ENCODE measurements at regions not wholly inside any gene's neighbourhood (a gene's known extent, or its start where the extent isn't known, plus 50 kb on each side); places are given as distances from the start of the nearest gene placed in this dataset.

DNA sequence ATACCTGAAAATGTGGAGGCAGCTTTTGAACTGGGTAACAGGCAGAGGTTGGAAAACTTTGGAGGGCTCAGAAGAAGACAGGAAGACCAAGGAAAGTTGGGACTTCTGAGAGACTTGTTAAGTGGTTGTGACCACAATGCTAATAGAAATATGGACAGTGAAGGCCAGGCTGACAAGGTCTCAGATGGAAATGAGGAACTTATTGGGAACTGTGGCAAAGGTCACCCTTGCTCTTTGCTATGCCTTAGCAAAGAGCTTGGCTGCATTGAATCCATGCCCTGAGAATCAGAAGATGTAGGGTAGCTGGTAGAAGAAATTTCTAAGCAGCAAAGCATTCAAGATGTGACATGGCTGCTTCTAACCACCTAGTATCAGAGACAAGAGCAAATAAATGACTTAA is 244.4 kb upstream of the ADRA1B start:
- Histone ChIP-seq H3K4me2 (no peak overlapping the region), H2AFZ (ENCODE audit: low read depth) (no peak overlapping the region), H3K79me2 (ENCODE audit: insufficient read depth, low read depth) (no peaks in the 10 kb centered on the region), H4K20me1 (ENCODE audit: insufficient read depth) (no peaks in the 10 kb centered on the region), H3K4me1 (ENCODE audit: low read depth, poor library complexity, severe bottlenecking) (no peaks in the 10 kb centered on the region), H3K9ac (no peak overlapping the region), H3K4me3 (IDR thresholded peaks at IDR 0.05; ENCODE audit: insufficient read depth, low read depth, low read length) (no peak overlapping the region), H3K27me3 (ENCODE audit: insufficient read depth, low read depth) (no peaks in the 10 kb centered on the region), H3K36me3 (ENCODE audit: insufficient read depth) (no peaks in the 10 kb centered on the region), H3K27ac (no peak overlapping the region)
- TF ChIP-seq CTCF (conservative IDR thresholded peaks at IDR 0.05; ENCODE audit: low read depth, low read length) = no peak

DNA sequence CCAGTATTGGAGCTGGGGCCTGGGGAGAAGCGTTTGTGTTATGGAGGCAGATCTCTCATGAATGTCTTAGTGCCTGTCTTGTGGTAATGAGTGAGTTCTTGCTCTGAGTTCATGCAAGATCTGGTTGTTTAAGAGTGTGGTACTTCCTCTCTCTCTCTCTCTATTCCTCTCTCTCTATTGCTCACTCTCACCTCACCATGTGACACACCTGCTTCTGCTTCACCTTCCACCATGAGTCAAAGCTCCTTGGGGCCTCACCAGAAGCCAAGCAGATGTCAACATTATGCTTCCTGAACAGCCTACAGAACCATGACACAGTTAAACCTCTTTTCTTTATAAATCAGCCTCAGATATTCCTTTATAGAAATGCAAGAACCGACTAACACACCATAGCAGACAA is 242.7 kb upstream of the ADRA1B start:
- no peaks in the 10 kb centered on the region for H3K36me3 ChIP-seq (ENCODE audit: insufficient read depth)
- no peaks in the 10 kb centered on the region for H4K20me1 ChIP-seq (ENCODE audit: insufficient read depth)
- H2AFZ ChIP-seq (ENCODE audit: low read depth) = no peak overlapping the region
- no peak for TF ChIP-seq CTCF (conservative IDR thresholded peaks at IDR 0.05; ENCODE audit: low read depth, low read length)
- no peak overlapping the region for H3K27ac ChIP-seq
- H3K4me1 ChIP-seq (ENCODE audit: low read depth, poor library complexity, severe bottlenecking) = no peaks in the 10 kb centered on the region
- no peak overlapping the region for H3K4me3 ChIP-seq (IDR thresholded peaks at IDR 0.05; ENCODE audit: insufficient read depth, low read depth, low read length)
- H3K9ac ChIP-seq = no peak overlapping the region
- H3K27me3 ChIP-seq (ENCODE audit: insufficient read depth, low read depth) = no peaks in the 10 kb centered on the region
- no peaks in the 10 kb centered on the region for H3K79me2 ChIP-seq (ENCODE audit: insufficient read depth, low read depth)
- H3K4me2 ChIP-seq = no peak overlapping the region

GRCh38 chr5:159678657-159679392 is 237.5 kb upstream of the ADRA1B start:
- Histone ChIP-seq H3K4me3 (IDR thresholded peaks at IDR 0.05; ENCODE audit: insufficient read depth, low read depth, low read length) (no peak overlapping the region), H3K36me3 (ENCODE audit: insufficient read depth) (no peaks in the 10 kb centered on the region), H4K20me1 (ENCODE audit: insufficient read depth) (no peaks in the 10 kb centered on the region), H3K4me2 (no peak overlapping the region), H3K27me3 (ENCODE audit: insufficient read depth, low read depth) (no peaks in the 10 kb centered on the region), H2AFZ (ENCODE audit: low read depth) (no peak overlapping the region), H3K4me1 (ENCODE audit: low read depth, poor library complexity, severe bottlenecking) (no peaks in the 10 kb centered on the region), H3K9ac (no peak overlapping the region), H3K27ac (no peak overlapping the region), H3K79me2 (ENCODE audit: insufficient read depth, low read depth) (no peaks in the 10 kb centered on the region)
- TF ChIP-seq CTCF (conservative IDR thresholded peaks at IDR 0.05; ENCODE audit: low read depth, low read length) = no peak

DNA sequence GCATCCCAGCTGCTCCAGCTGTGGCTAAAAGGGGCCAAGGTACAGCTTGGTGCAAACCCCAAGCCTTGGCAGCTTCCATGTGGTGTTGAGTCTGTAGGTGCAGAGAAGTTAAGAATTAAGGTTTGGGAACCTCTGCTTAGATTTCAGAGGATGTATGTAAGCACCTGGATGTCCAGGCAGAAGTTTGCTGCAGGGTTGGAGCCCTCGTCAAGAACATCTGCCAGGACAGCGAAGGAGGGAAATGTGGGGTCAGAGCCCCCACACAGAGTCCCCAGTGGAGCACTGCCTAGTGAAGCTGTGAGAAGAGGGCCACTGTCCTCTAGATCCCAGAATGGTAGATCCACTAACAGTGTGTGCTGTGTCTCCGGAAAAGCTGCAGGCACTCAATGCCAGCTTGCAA is 236.2 kb upstream of the ADRA1B start:
- no peaks in the 10 kb centered on the region for H4K20me1 ChIP-seq (ENCODE audit: insufficient read depth)
- no peaks in the 10 kb centered on the region for H3K27me3 ChIP-seq (ENCODE audit: insufficient read depth, low read depth)
- no peaks in the 10 kb centered on the region for H3K4me1 ChIP-seq (ENCODE audit: low read depth, poor library complexity, severe bottlenecking)
- H3K79me2 ChIP-seq (ENCODE audit: insufficient read depth, low read depth) = no peaks in the 10 kb centered on the region
- H3K9ac ChIP-seq = no peak overlapping the region
- TF ChIP-seq CTCF (conservative IDR thresholded peaks at IDR 0.05; ENCODE audit: low read depth, low read length) = no peak
- no peak overlapping the region for H2AFZ ChIP-seq (ENCODE audit: low read depth)
- H3K4me2 ChIP-seq = no peak overlapping the region
- no peak overlapping the region for H3K27ac ChIP-seq
- no peaks in the 10 kb centered on the region for H3K36me3 ChIP-seq (ENCODE audit: insufficient read depth)
- H3K4me3 ChIP-seq (IDR thresholded peaks at IDR 0.05; ENCODE audit: insufficient read depth, low read depth, low read length) = no peak overlapping the region

All from KMS-11 (cell line).